Cardiac fibroblast (primary cell): ENCODE measurements at regions not wholly inside any gene's neighbourhood (a gene's known extent, or its start where the extent isn't known, plus 50 kb on each side); places are given as distances from the start of the nearest gene placed in this dataset.
"Not testable (repeated sequence)": the region's sequence is repeated elsewhere in the genome, so short reads cannot be mapped to it uniquely, and the experiment has no call there.

ENCODE experiments used
- DNase-seq, 2 donors: peaks; one replicate each; pipeline versions ENCODE4 v3.0.0 to v3.0.0-alpha.2; 2010; ENCODE audit warnings: low read depth in 2 of 2
- H3K4me3 ChIP-seq, 2 donors: replicated peaks in 1 of 2; 1 replicate in 1 of 2; 2 replicates in 1 of 2; pipeline ENCODE4 v1.5.1; 2011; ENCODE audit warnings: low read depth in 2 of 2, low read length in 2 of 2, mild to moderate bottlenecking in 2 of 2, moderate library complexity in 1 of 2
- TF ChIP-seq, protein P1 (sequence below): IDR thresholded peaks from one replicate; pipeline ENCODE4 v1.5.1; 2011; ENCODE audit warnings: low read depth, mild to moderate bottlenecking, low read length, inconsistent platforms

DNA sequence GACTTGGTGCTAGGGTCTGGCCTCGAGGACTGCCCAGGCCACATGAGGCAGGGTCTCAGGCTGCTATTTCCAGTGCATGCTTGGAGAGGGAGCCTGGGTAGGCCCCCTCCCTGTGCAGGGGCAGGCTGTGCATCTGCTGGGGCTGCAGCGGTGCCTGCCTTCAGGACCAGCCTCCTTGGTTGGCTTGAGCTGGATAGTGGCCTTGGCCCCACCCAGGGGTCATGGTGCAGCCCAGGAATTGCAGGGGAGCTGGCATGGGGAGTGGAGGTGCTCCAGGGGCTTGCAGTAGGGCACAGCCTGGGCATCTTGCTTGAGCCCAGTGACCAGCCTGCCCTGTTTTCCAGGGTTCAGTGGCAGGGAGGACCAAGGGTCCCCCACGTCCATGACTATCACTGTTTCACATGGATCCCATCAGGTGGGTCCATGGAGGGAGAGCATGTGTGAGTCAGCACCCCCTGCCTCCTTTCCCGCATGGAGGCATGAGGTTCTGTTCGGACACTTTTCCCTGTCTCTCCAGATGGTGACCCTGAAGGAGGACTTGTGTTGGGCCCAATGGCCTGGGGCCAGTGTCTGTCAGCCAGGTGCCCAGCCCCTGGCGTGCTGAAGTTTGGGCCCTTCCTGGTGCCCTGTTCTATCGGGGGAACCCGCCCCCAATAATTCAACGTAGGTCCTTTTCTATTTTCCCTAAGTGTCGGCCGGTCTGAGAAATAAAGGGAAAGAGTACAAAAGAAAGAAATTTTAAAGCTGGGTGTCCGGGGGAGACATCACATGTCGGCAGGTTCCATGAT, 218.6 kb downstream of the SNRPN start:
- H3K4me3 ChIP-seq = no peak overlapping the region
- DNase-seq = no peak
- TF ChIP-seq, protein P1, sequence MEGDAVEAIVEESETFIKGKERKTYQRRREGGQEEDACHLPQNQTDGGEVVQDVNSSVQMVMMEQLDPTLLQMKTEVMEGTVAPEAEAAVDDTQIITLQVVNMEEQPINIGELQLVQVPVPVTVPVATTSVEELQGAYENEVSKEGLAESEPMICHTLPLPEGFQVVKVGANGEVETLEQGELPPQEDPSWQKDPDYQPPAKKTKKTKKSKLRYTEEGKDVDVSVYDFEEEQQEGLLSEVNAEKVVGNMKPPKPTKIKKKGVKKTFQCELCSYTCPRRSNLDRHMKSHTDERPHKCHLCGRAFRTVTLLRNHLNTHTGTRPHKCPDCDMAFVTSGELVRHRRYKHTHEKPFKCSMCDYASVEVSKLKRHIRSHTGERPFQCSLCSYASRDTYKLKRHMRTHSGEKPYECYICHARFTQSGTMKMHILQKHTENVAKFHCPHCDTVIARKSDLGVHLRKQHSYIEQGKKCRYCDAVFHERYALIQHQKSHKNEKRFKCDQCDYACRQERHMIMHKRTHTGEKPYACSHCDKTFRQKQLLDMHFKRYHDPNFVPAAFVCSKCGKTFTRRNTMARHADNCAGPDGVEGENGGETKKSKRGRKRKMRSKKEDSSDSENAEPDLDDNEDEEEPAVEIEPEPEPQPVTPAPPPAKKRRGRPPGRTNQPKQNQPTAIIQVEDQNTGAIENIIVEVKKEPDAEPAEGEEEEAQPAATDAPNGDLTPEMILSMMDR = no peak

DNA sequence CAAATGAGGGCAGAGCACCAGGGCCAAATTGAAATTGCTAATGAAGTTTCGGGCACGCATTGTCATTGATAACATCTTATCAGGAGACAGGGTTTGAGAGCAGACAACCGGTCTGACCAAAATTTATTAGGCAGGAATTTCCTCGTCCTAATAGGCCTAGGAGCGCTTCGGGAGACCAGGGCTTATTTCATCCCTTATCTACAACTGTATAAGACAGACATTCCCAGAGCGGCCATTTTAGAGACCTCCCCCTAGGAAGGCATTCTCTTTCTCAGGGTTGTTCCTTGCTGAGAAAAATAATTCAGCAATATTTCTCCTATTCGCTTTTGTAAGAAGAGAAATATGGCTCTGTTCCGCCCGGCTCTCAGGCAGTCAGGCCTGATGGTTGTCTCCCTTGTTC, 219.4 kb downstream of the SNRPN start:
- DNase-seq, H3K4me3 ChIP-seq: not testable (repeated sequence)

DNA sequence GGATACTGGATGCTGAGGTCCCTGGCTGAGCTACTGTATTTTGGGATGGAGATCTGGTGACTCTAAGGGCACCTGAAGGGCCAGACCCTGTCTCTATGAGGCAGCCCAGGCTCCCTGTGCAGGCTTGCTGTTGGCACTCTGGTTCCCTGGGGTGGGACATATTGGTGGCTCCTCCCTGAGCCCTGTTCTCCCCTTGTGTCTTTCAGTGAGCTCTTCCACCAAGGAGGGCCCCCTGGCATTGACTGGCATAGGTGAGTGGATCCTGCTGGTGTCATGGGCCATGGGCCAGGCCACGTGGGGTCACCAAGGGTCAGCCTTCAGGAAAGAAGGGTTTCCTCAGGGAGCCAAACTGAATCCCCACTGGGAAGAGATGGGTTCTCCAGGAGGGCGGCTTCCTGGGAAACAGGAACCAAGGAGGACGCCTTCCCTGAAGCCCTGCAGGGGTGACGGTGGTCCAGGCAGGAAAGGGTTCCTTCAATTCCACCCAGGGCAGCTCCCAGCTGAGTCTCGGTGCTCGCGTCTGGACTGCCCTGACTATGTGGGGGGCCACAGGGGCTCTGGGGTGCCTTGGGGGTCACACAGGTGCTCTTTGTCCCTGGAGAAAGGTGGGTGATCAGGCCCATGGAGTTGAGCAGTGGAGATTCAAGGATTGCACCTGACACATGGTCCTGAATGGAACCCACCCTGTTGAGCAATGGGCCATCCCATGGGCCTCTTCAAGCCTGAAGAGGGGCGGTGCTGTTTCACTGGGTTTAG, 220.4 kb downstream of the SNRPN start:
- TF ChIP-seq, protein P1 = no peak
- DNase-seq = no peak
- H3K4me3 ChIP-seq = no peak overlapping the region

DNA sequence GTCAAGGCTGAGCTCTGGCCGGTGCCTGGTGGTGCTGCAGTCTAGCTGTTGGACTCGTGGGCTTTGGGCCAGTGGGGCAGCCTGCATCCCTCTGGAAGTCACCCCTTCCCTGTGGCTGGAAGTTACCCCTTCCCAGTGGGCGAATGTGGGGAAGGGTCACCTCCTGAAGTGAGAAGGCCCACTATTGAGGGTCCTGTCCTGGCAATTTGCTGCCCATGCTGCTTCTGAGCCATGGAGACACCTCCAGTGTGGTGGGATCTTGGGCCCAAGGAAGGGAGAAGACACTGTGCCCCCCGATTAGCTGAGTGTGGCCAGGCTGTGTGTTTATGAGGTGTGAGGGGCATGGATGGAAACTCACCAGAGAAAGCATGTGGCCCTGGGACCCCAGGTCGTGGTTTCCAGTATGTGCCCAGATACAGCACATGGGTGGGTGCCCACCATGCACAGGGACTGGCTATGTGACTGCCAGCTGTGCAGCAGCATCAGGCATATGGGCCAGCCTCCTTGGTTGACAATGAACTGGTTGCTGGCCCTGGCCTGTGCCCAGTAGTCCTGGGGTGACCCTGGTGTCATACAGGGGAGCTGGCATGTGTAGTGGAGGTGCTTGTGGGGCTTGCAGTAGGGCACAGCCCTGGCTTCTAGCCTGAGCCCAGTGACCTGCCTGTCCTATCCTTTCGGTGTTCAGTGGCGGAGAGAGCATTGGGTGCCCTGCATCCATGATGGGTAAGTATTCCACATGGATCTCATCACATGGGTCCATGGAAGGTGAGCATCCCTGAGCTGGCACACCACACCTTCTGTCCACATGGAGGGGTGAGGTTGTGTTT, 221.2 kb downstream of the SNRPN start:
- H3K4me3 ChIP-seq = no peak overlapping the region
- TF ChIP-seq, protein P1 = no peak
- no peak for DNase-seq

DNA sequence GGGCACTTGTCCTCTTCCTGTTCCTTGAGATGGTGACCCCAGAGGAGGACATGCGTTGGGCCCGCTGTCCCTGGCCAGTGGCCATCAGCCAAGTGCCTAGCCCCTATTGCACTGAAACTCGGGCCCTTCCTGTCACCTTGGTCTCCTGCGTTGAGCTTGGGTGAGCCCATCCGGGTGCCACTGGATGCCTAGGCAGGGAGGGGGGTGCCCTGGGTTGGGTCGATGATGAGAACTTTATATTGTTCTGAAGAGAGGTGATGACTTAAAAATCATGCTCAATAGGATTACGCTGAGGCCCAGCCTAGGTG, 221.8 kb downstream of the SNRPN start:
- no peak for DNase-seq
- TF ChIP-seq, protein P1 = no peak

DNA sequence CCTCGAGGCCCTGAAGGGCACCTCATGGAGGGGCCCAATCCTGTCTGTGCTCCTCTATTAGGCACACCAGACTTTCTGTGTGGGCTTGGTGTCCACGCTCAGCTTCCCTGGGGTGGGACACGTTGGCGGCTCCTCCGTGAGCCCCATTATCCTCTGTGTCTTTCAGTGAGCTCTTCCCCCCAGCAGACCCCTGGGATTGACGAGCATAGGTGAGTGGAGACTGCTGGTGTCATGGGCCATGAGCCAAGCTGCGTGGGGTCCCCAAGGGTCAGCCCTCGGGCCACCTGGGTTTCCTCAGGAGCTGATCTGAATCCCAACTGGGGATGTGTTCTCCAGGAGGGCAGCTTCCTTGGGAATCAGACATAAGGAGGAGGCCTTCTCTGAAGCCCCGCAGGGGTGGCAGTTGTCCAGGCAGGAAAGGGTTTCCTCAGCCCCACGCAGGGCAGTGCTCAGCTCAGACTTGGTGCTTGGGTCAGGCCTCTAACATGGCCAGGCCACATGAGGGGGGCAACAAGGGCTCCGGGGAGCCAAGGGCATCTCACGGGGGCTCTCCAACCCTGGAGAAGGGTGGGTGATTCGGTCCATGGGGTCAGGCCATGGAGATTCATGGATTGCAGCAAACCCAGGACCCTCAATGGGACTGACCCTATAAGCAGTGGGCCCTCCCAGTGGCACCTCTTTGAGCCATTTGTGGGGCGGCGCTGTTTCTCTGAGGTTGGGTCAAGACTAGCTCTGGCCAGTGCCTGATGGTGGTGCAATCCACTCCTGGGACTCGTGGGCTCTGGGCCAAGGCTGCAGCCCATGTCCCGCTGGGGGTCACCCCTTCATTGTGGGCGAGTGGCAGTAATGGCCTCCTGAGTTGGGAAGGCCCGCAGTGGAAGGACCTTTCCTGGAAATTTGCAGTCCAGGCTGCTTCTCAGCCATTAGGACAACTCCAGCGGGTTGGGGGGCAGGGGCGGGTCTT, 222.5 kb downstream of the SNRPN start:
- no peak for DNase-seq
- H3K4me3 ChIP-seq = no peak overlapping the region
- TF ChIP-seq, protein P1 = no peak

More for the DNA sequence above, 221.8 kb downstream of the SNRPN start:
- H3K4me3 ChIP-seq = no peak overlapping the region
